ENCODE measurements at regions not wholly inside any gene's neighbourhood (a gene's known extent, or its start where the extent isn't known, plus 50 kb on each side); places are given as distances from the start of the nearest gene placed in this dataset.

DNA sequence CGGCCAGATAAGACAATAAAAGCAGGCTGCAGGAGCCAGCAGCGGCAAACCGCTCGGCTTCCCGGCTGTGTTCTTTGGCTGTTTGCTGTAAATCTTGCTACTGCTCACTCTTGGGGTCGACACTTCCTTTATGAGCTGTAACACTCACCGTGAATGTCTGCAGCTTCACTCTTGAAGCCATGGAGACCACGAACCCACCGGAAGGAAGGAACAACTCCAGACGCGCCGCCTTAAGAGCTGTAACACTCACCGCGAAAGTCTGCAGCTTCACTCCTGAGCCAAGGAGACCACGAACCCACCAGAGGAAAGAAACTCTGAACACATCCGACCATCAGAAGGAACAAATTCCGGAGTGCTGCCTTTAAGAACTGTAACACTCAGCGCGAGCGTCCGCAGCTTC lies 451.7 kb downstream of the AGTPBP1 start:
- TF ChIP-seq, protein P1, sequence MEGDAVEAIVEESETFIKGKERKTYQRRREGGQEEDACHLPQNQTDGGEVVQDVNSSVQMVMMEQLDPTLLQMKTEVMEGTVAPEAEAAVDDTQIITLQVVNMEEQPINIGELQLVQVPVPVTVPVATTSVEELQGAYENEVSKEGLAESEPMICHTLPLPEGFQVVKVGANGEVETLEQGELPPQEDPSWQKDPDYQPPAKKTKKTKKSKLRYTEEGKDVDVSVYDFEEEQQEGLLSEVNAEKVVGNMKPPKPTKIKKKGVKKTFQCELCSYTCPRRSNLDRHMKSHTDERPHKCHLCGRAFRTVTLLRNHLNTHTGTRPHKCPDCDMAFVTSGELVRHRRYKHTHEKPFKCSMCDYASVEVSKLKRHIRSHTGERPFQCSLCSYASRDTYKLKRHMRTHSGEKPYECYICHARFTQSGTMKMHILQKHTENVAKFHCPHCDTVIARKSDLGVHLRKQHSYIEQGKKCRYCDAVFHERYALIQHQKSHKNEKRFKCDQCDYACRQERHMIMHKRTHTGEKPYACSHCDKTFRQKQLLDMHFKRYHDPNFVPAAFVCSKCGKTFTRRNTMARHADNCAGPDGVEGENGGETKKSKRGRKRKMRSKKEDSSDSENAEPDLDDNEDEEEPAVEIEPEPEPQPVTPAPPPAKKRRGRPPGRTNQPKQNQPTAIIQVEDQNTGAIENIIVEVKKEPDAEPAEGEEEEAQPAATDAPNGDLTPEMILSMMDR (IDR thresholded peaks at IDR 0.05; ENCODE audit: insufficient read depth, low read length, poor library complexity, severe bottlenecking) = no peak
- H3K4me3 ChIP-seq (ENCODE audit: low read depth, low read length) = no peak overlapping the region
- DNase-seq (ENCODE audit: low read depth) = no peak
- no peaks in the 10 kb centered on the region for H3K27me3 ChIP-seq (ENCODE audit: control insufficient read depth, insufficient read depth, low read length)
- H3K36me3 ChIP-seq (ENCODE audit: control insufficient read depth, insufficient read depth, low read length) = no peaks in the 10 kb centered on the region

DNA sequence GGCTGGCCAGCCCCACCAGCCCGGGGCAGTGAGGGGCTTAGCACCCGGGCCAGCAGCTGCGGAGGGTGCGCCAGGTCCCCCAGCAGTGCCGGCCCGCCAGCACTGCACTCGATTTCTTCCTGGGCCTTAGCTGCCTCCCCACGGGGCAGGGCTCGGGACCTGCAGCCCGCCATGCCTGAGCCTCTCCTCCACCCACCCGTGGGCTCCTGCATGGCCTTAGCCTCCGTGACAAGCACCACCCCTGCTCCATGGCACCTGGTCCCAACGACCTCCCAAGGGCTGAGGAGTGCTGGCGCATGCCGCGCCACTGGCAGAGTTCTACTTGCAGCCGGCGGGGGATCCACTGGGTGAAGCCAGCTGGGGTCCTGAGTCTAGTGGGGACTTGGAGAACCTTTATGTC lies 452.6 kb downstream of the AGTPBP1 start:
- no peak for DNase-seq (ENCODE audit: low read depth)
- H3K36me3 ChIP-seq (ENCODE audit: control insufficient read depth, insufficient read depth, low read length) = no peaks in the 10 kb centered on the region
- TF ChIP-seq, protein P1 (IDR thresholded peaks at IDR 0.05; ENCODE audit: insufficient read depth, low read length, poor library complexity, severe bottlenecking) = no peak
- no peak overlapping the region for H3K4me3 ChIP-seq (ENCODE audit: low read depth, low read length)
- H3K27me3 ChIP-seq (ENCODE audit: control insufficient read depth, insufficient read depth, low read length) = no peaks in the 10 kb centered on the region

DNA sequence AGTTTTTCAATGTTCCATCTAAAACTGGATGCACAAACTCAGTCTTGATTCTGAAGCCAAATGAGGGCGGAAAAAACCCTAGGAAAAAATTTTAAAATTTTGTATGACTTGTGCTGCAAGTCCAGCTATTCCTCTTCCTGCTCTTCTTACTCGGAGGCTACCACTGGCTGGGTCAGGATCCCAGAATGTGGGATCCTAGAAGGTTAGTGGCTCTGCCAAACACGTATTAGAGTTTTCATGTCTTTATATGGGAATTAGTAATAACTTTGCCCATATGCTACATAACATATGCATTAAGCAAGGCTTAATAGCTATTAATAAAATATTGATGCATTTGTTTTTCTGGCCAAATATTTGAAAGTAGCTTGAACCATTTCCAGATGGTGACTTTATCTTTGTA lies 458.3 kb downstream of the AGTPBP1 start:
- no peak overlapping the region for H3K4me3 ChIP-seq (ENCODE audit: low read depth, low read length)
- no peaks in the 10 kb centered on the region for H3K27me3 ChIP-seq (ENCODE audit: control insufficient read depth, insufficient read depth, low read length)
- TF ChIP-seq, protein P1 (IDR thresholded peaks at IDR 0.05; ENCODE audit: insufficient read depth, low read length, poor library complexity, severe bottlenecking) = no peak
- DNase-seq (ENCODE audit: low read depth) = no peak
- no peaks in the 10 kb centered on the region for H3K36me3 ChIP-seq (ENCODE audit: control insufficient read depth, insufficient read depth, low read length)

DNA sequence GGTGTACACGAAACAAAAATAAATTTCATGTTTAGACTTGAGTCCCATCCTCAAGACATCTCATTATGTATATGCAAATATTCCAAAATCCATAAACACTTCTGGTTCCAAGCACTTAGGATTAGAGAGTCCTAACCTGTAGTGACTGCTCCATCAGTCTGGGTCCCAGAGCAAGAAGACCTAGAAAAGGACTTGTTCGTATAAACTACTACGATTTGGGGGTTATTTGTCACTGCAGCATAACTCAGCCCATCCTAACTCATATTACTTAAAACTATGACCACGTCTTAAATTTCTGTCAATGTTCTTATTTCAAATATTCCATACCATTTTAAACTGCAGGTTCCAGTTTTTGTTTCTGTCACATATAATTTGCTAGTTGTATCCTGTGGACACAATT lies 463.0 kb downstream of the AGTPBP1 start:
- H3K36me3 ChIP-seq (ENCODE audit: control insufficient read depth, insufficient read depth, low read length) = no peaks in the 10 kb centered on the region
- no peak for DNase-seq (ENCODE audit: low read depth)
- no peaks in the 10 kb centered on the region for H3K27me3 ChIP-seq (ENCODE audit: control insufficient read depth, insufficient read depth, low read length)
- TF ChIP-seq, protein P1 (IDR thresholded peaks at IDR 0.05; ENCODE audit: insufficient read depth, low read length, poor library complexity, severe bottlenecking) = no peak
- no peak overlapping the region for H3K4me3 ChIP-seq (ENCODE audit: low read depth, low read length)

DNA sequence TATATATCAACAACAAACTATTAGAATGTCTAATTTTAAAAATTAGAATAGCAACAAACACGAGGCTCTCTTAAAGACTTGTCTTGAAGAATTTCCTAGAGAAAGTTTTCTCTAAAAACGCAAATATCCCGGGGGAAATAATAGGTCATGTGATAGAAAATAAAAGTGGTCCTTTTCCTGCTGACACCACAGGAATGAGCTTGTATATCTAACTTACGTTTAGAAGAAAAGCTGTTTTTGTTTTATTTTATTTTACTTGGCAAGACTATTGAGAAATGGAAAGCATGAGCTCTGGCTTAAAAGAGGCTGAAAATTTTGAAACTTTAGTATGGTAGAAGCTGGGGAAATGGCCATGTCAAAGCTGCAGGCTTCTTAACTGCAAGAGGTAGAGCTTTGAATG lies 465.0 kb downstream of the AGTPBP1 start:
- TF ChIP-seq, protein P1 (IDR thresholded peaks at IDR 0.05; ENCODE audit: insufficient read depth, low read length, poor library complexity, severe bottlenecking) = no peak
- no peak overlapping the region for H3K4me3 ChIP-seq (ENCODE audit: low read depth, low read length)
- no peak for DNase-seq (ENCODE audit: low read depth)
- no peaks in the 10 kb centered on the region for H3K27me3 ChIP-seq (ENCODE audit: control insufficient read depth, insufficient read depth, low read length)
- no peaks in the 10 kb centered on the region for H3K36me3 ChIP-seq (ENCODE audit: control insufficient read depth, insufficient read depth, low read length)

DNA sequence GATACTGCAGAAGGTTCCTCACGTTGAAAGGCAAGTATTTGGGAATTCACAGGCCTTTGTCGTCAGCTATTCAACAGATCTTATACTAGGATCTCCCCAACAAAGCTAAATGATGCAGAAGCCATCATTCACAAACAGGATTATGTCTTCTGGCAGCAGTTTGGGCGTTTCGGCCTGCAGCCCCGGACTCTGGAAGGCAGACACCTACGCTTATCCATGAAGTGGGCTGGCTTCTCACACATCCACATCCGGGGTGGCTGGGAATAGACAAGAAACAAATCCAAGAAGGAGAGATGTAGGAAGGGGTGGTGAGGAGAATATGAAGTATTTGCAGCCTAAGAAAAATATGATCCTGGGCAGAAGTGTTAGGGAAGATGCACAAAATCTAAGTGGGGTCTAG lies 471.9 kb downstream of the AGTPBP1 start:
- no peak for DNase-seq (ENCODE audit: low read depth)
- TF ChIP-seq, protein P1 (IDR thresholded peaks at IDR 0.05; ENCODE audit: insufficient read depth, low read length, poor library complexity, severe bottlenecking) = no peak
- H3K27me3 ChIP-seq (ENCODE audit: control insufficient read depth, insufficient read depth, low read length) = no peaks in the 10 kb centered on the region

More for the DNA sequence above, 471.9 kb downstream of the AGTPBP1 start:
- H3K36me3 ChIP-seq (ENCODE audit: control insufficient read depth, insufficient read depth, low read length) = no peaks in the 10 kb centered on the region
- no peak overlapping the region for H3K4me3 ChIP-seq (ENCODE audit: low read depth, low read length)

All from kidney epithelial cell (primary cell).